ENCODE measurements at regions not wholly inside any gene's neighbourhood (a gene's known extent, or its start where the extent isn't known, plus 50 kb on each side); places are given as distances from the start of the nearest gene placed in this dataset.

- Histone ChIP-seq H3K27me3 (ENCODE audit: control insufficient read depth in 2 of 2, insufficient read depth in 2 of 2, low read length in 2 of 2) (no peaks in the 10 kb centered on the region), H3K9me3 (replicated peaks; ENCODE audit: control insufficient read depth, insufficient read depth, low read depth, low read length) (no peaks in the 10 kb centered on the region), H3K9me1 (ENCODE audit: control insufficient read depth, insufficient read depth, low read length) (no peaks in the 10 kb centered on the region), H3K4me1 (replicated peaks in 1 of 2; ENCODE audit: control insufficient read depth in 2 of 2, insufficient read depth in 2 of 2, low read length in 2 of 2) (no peaks in the 10 kb centered on the region), H3K27ac (ENCODE audit: extremely low read depth, low read depth, low read length) (no peak overlapping the region), H3K4me3 (no peak overlapping the region), H3K36me3 (ENCODE audit: control insufficient read depth, insufficient read depth, low read length) (no peaks in the 10 kb centered on the region), H4K20me1 (replicated peaks; ENCODE audit: control insufficient read depth, insufficient read depth, low read length) (no peaks in the 10 kb centered on the region), H3K9ac (ENCODE audit: insufficient read depth in 1 of 2, low read depth in 2 of 2, low read length in 2 of 2) (no peak overlapping the region), H3K4me2 (ENCODE audit: insufficient read depth, low read length) (no peak overlapping the region), H2AFZ (ENCODE audit: low read depth, low read length) (no peak overlapping the region), H3K79me2 (ENCODE audit: control insufficient read depth, insufficient read depth, low read length) (no peaks in the 10 kb centered on the region)
- POLR2A ChIA-PET: no interaction called here
- in situ Hi-C loops (cut with MboI): no loop called here
- CTCF ChIA-PET (ENCODE audit: low intra/inter-chr PET ratio): no interaction called here
- FAIRE-seq (no peak), ATAC-seq (no peak), DNase-seq (ENCODE audit: extremely low read depth in 1 of 4, low spot score in 3 of 4) (no peak)
- intact Hi-C loops (cut with micrococcal nuclease): no loop called here
- BruUV-seq (replicated peaks): no TSS peak
- WGBS (ENCODE audit: insufficient coverage, low coverage, missing lambda C conversion rate): 0% methylated on average over 2 of the region's 2 CpGs
- no peak for TF ChIP-seq KAT2B (IDR thresholded peaks at IDR 0.05; ENCODE audit: low read depth, low read length)
Observed at GRCh38 chr7:54337466-54337865, 204.7 kb upstream of the VSTM2A start.

DNA sequence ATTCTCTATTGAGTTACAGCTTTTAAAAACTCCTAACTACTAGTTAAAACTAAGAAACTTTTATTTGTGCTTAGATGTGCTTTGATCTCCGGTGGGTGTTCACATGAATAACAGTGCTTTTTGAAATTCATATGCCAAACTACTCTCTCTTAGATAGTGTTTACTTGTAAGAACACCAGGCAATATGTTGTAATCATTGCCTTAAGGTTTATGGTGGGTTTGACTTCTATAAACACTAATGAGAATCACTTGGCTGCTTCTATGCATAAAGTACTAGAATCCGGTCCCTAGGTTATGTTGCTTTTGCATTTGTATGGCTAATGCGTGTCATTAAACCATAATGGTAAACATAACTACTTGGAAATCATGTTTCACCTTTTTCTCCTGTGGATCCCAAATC, 203.9 kb upstream of the VSTM2A start:
- Histone ChIP-seq H3K9ac (ENCODE audit: insufficient read depth in 1 of 2, low read depth in 2 of 2, low read length in 2 of 2) (no peak overlapping the region), H3K4me3 (no peak overlapping the region), H3K4me2 (ENCODE audit: insufficient read depth, low read length) (no peak overlapping the region), H3K36me3 (ENCODE audit: control insufficient read depth, insufficient read depth, low read length) (no peaks in the 10 kb centered on the region), H4K20me1 (replicated peaks; ENCODE audit: control insufficient read depth, insufficient read depth, low read length) (no peaks in the 10 kb centered on the region), H3K27ac (ENCODE audit: extremely low read depth, low read depth, low read length) (no peak overlapping the region), H2AFZ (ENCODE audit: low read depth, low read length) (no peak overlapping the region), H3K27me3 (ENCODE audit: control insufficient read depth in 2 of 2, insufficient read depth in 2 of 2, low read length in 2 of 2) (no peaks in the 10 kb centered on the region), H3K9me1 (ENCODE audit: control insufficient read depth, insufficient read depth, low read length) (no peaks in the 10 kb centered on the region), H3K4me1 (replicated peaks in 1 of 2; ENCODE audit: control insufficient read depth in 2 of 2, insufficient read depth in 2 of 2, low read length in 2 of 2) (no peaks in the 10 kb centered on the region), H3K79me2 (ENCODE audit: control insufficient read depth, insufficient read depth, low read length) (no peaks in the 10 kb centered on the region), H3K9me3 (replicated peaks; ENCODE audit: control insufficient read depth, insufficient read depth, low read depth, low read length) (no peaks in the 10 kb centered on the region)
- DNase-seq (ENCODE audit: extremely low read depth in 1 of 4, low spot score in 3 of 4): no peak
- ATAC-seq: no peak
- in situ Hi-C loops (cut with MboI) (no loop called here), intact Hi-C loops (cut with micrococcal nuclease) (no loop called here)
- ChIA-PET POLR2A (no interaction called here), CTCF (ENCODE audit: low intra/inter-chr PET ratio) (no interaction called here)
- no TSS peak for BruUV-seq (replicated peaks)
- no peak for FAIRE-seq
- WGBS (ENCODE audit: insufficient coverage, low coverage, missing lambda C conversion rate): 0% methylated on average over 3 of the region's 3 CpGs
- TF ChIP-seq NKRF (IDR thresholded peaks at IDR 0.05; ENCODE audit: borderline replicate concordance) (no peak), SIN3A (IDR thresholded peaks at IDR 0.05; ENCODE audit: borderline replicate concordance in 2 of 2, control insufficient read depth in 1 of 2, low read depth in 2 of 2, low read length in 2 of 2) (no peak), FUS (optimal IDR thresholded peaks at IDR 0.05; ENCODE audit: low read depth, low read length) (no peak), POLR2A (conservative IDR thresholded peaks at IDR 0.05) (no peak), UBTF (IDR thresholded peaks at IDR 0.05; ENCODE audit: borderline replicate concordance in 1 of 2, low read depth in 2 of 2, low read length in 2 of 2) (no peak), TAF9B (IDR thresholded peaks at IDR 0.05; ENCODE audit: partially characterized antibody) (no peak), RAD21 (CRISPR knock-in tag; conservative IDR thresholded peaks at IDR 0.05 in 1 of 2, IDR thresholded peaks at IDR 0.05 in 1 of 2) (no peak), PML (IDR thresholded peaks at IDR 0.05; ENCODE audit: low read length) (no peak), PCBP1 (IDR thresholded peaks at IDR 0.05; ENCODE audit: low read depth, low read length, poor library complexity, severe bottlenecking) (no peak), SAFB2 (IDR thresholded peaks at IDR 0.05; ENCODE audit: borderline replicate concordance, low read depth, low read length, severe bottlenecking) (no peak)
- TF ChIP-seq, protein P1, sequence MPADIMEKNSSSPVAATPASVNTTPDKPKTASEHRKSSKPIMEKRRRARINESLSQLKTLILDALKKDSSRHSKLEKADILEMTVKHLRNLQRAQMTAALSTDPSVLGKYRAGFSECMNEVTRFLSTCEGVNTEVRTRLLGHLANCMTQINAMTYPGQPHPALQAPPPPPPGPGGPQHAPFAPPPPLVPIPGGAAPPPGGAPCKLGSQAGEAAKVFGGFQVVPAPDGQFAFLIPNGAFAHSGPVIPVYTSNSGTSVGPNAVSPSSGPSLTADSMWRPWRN (IDR thresholded peaks at IDR 0.05; ENCODE audit: low read depth): no peak
